GM19239 (cell line): ENCODE measurements at regions not wholly inside any gene's neighbourhood (a gene's known extent, or its start where the extent isn't known, plus 50 kb on each side); places are given as distances from the start of the nearest gene placed in this dataset.

Experiments
- DNase-seq: peaks from one replicate; pipeline ENCODE4 v3.0.0; 2011; ENCODE audit warnings: low spot score; ENCODE audit not compliant: insufficient read length
- FAIRE-seq: peaks from 2 replicates; lab custom pipeline; 2011; peaks lifted over from hg19 to GRCh38; lab: Jason Lieb, UNC

DNA sequence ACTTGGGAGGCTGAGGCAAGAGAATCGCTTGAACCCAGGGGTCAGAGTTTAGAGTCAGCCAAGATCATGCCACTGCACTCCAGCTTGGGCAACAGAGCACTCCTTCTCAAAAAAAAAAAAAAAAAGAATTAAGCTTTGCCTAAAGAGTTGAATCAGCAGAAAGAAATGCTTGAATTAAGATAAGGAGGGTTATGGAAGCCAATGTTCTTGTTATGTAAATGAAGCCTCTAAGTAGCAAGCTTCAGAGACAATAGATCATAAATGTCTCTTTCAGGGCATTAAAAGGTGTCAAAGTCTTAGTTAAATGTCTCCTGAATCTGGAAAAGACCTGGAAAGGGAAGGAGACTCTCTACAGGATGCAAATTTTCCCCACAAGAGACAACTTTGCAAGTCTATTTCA is 69.7 kb upstream of the FAM83B start:
- DNase-seq (no peak), FAIRE-seq (no peak)

DNA sequence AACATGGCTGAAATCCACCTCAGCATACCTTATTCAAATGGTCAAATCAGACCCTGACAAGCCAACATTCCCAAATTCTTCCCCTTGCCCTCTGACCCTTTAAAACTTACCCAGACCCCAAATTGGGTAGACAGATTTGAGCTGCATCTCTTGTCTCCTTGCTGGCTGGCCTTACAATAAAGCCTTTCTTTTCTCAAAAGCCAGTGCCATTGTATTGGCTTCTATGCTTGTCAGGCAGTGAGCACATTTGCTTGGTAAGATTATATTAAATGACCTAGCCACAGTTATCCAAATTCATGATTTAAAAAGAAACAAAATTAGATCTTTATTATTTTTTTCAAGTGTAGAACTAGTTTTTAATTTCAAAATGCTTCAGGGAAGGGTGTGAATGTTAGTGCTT is 67.8 kb upstream of the FAM83B start:
- DNase-seq (no peak), FAIRE-seq (no peak)

DNA sequence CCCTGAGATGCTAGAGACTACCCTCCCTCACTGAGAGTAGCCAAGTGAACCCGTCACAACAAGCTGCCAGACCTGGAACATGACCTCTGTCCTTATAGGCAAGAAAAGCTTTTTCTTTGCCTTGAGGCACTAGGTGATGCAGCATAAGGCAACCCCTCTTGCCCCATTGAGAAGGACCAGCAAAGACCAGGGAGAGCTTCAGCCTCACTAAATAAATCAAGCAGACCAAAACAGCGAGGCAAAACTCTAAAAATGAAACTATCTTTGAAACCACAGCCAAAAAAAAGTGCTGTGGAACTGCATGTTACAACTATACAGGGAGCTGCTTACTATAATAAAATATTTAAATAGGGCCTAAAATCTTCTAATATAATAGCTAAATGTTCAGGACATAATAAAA is 62.6 kb upstream of the FAM83B start:
- DNase-seq (no peak), FAIRE-seq (no peak)

DNA sequence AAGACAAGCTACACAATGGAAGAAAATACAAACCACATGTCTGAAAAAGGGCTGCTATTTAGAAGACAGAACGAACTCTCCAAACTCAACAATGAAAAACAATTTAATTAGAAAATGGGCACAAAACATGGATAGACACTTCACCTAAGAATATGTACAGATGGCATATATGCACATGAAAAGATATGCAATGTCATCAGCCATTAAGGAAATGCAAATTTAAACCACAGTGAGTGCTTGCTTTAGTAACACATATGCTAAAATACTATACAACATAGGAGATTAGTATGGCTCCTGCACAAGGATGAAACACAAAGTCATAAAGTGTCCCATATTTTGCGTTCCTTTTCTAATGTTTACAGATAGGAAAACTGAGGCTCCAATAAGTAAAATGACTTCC is 60.4 kb upstream of the FAM83B start:
- FAIRE-seq, result no peak
- no peak for DNase-seq

DNA sequence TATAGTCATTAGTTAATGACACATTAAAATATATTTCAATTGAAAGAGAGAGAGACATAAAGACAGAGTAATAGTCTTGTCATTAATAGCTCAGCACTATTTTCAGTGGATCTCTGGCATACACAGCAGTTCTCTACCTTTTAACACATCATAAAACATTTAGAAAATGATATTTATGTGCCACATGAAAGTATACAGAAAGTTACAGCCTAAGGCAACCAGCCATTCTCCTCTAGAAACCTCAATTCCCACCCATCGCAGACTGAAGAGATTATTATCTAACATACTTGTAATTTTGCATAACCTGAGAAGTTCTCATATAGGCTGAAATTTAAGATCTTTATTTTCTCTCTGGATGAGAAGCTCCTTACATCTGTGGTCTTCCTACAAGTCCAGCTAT is 58.7 kb upstream of the FAM83B start:
- DNase-seq (no peak), FAIRE-seq (no peak)
